ENCODE measurements at regions not wholly inside any gene's neighbourhood (a gene's known extent, or its start where the extent isn't known, plus 50 kb on each side); places are given as distances from the start of the nearest gene placed in this dataset.

- TF ChIP-seq CTCF (IDR thresholded peaks at IDR 0.05; ENCODE audit: low read length) (no peak), EZH2phosphoT487 (IDR thresholded peaks at IDR 0.05; ENCODE audit: low read length) (no peak), EZH2 (optimal IDR thresholded peaks at IDR 0.05; ENCODE audit: low read depth, low read length) (no peak)
Measured at GRCh38 chr6:88413459-88413858, 247.3 kb upstream of the CNR1 start.

Data from MM.1S (cell line).